Skin epidermis (tissue), 12 donors: ENCODE measurements at regions not wholly inside any gene's neighbourhood (a gene's known extent, or its start where the extent isn't known, plus 50 kb on each side); places are given as distances from the start of the nearest gene placed in this dataset.
A peak's percentile ranks its signal among the peaks of the same experiment; 100 is the strongest.

ENCODE experiments used
- H3K27ac ChIP-seq, 21 experiments: fragments of 200-600 bp; sonication (generic) in 11 of 21; one replicate each; pipeline ENCODE4 v1.5.0; 2020; ENCODE audit warnings: mild to moderate bottlenecking in 3 of 21, inconsistent platforms in 2 of 21, moderate library complexity in 2 of 21
- H3K4me3 ChIP-seq, 7 experiments: fragments of 200-600 bp; sonication (generic) in 2 of 7; one replicate each; pipeline ENCODE4 v1.5.0; 2020; ENCODE audit warnings: inconsistent platforms in 2 of 7, mild to moderate bottlenecking in 2 of 7, moderate library complexity in 1 of 7

GRCh38 chr1:82710091-82710490, 909.4 kb downstream of the ADGRL2 start:
- no peak overlapping the region for H3K27ac ChIP-seq
- no peak overlapping the region for H3K4me3 ChIP-seq

DNA sequence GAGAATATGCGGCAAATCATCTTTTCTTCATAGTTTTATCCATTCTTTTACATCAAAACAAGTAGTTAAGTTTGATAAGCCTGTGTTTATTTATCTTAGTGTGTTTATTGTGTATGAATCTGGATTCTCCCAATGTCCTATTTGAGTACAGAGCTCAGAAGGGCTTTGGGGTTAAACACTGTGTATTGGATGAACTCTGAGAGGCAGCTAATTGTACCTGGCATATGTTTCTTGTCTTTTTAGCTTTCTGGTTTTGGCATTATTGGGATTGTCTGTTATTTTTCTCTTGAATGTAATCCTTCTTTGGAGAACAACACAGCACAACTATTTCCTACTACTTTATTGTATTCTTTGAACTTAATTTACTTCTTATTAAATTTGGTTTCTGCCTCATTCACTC, 906.9 kb downstream of the ADGRL2 start:
- Histone ChIP-seq H3K27ac (no peak overlapping the region), H3K4me3 (no peak overlapping the region)

DNA sequence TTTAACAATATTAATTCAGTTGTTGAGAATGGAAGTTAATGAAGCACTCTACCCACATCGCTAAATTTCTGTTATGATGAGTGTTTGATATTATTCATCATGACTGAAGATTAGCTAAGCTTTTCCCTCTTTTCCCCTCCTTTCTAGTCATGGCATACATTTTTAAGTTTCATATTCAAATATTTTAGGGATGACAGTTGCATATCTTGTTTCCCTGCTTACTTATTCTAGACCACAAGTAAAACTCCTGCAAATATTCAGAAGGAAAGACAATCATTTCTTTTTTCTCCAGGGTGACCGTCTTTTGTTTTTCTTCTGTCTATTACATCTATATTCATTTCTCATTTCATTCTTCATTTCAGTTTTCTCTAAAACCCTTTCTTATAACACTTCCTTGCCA, 906.0 kb downstream of the ADGRL2 start:
- no peak overlapping the region for H3K4me3 ChIP-seq
- H3K27ac ChIP-seq, result no peak overlapping the region

GRCh38 chr1:82704966-82705365, 904.2 kb downstream of the ADGRL2 start:
- peak overlapping the region in 3 of 21 experiments; percentile 16 to 71 (median 33) for H3K27ac ChIP-seq
- H3K4me3 ChIP-seq, result no peak overlapping the region

GRCh38 chr1:82704393-82704792, 903.7 kb downstream of the ADGRL2 start:
- peak overlapping the region in 2 of 21 experiments; percentile 33 to 71 for H3K27ac ChIP-seq
- no peak overlapping the region for H3K4me3 ChIP-seq

- Histone ChIP-seq H3K4me3 (no peak overlapping the region), H3K27ac (no peak overlapping the region)
Measured at GRCh38 chr1:82703951-82704350, 903.2 kb downstream of the ADGRL2 start.

DNA sequence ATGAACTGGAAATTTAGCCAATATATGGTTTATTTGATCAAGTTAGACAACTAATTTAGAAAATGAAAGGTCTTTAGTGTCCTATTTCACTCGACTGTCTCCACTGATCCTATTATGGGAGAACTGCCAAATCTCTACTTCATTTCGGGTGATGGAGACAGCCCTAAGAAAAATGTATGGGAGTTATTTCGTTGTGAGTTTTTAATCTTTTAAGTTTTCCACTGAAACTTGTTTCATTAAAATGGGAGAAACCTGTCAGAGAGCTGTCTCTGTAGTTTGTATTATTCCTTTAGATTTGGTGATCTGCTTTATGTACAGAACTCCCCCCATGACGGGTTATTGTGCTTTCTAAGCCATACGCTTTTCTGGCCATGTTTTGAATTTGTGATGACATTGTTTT, 899.7 kb downstream of the ADGRL2 start:
- H3K27ac ChIP-seq, result no peak overlapping the region

GRCh38 chr1:82697965-82698364, 897.2 kb downstream of the ADGRL2 start:
- Histone ChIP-seq H3K4me3 (no peak overlapping the region), H3K27ac (no peak overlapping the region)

More for the DNA sequence above, 899.7 kb downstream of the ADGRL2 start:
- no peak overlapping the region for H3K4me3 ChIP-seq

DNA sequence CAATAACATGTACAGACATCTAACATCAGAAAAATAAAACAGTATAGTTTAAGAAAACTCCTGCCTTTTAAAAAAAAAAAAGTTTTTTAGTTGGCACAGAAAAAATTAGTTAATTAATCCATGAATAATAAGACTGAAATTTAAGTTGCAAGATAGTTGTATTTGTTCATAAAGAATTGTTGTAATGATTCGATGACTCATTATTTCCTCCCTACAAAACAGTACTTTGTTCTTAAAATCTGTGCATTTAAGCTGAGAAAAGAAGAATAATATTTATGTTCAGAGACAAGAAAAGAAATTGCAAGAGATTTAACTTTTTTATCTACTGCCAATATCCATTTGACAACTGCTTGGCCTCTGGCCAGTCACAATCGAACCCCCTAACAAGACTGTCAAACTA, 894.7 kb downstream of the ADGRL2 start:
- H3K27ac ChIP-seq, result no peak overlapping the region

DNA sequence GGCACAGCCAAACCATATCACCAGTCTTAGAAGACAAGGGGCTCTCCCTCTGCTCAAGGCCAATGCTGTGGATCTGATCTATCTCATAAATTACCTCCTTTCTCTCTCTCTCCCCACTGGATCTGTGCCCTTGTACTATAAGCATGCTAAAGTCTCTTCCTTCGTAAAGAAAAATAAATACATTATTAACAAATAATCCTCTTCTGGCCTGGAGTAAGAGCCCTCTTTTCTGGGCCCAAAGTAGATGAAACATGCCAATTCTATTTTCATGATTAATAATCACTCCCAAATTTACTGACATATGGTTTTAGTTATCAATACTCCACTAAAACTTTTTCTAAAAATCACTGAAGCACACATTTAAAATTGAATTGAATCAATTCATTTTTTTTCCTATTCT, 889.7 kb downstream of the ADGRL2 start:
- no peak overlapping the region for H3K27ac ChIP-seq
- H3K4me3 ChIP-seq, result no peak overlapping the region

More for the DNA sequence above, 894.7 kb downstream of the ADGRL2 start:
- H3K4me3 ChIP-seq, result no peak overlapping the region

GRCh38 chr1:82689217-82689616, 888.5 kb downstream of the ADGRL2 start:
- Histone ChIP-seq H3K27ac (no peak overlapping the region), H3K4me3 (no peak overlapping the region)

- no peak overlapping the region for H3K27ac ChIP-seq
Measured at GRCh38 chr1:82686774-82687173, 886.0 kb downstream of the ADGRL2 start.

GRCh38 chr1:82646888-82647287, 846.2 kb downstream of the ADGRL2 start:
- Histone ChIP-seq H3K27ac (no peak overlapping the region), H3K4me3 (no peak overlapping the region)

More at GRCh38 chr1:82686774-82687173, 886.0 kb downstream of the ADGRL2 start:
- H3K4me3 ChIP-seq, result no peak overlapping the region

DNA sequence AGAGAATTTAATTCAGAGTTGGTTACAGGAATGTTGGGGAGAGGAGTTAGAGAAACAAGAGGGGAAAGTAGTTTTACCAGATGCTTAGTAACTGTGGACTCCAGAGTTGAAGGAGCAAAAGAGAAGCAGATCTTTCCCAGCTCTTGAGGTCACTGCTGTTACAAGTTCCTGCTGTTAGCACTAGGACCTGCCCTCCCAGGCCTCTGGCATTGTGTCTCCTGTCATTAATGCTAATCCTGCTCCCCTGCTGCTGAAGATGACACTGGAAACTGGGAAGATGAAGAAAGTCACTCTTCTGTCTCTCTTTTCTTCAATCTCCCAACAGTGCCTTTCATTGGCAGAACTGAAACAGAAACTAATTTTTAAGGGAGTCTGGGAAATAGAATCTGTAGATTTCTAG, 845.6 kb downstream of the ADGRL2 start:
- Histone ChIP-seq H3K4me3 (no peak overlapping the region), H3K27ac (no peak overlapping the region)

- Histone ChIP-seq H3K27ac (no peak overlapping the region), H3K4me3 (no peak overlapping the region)
Measured at GRCh38 chr1:82644186-82644915, 843.6 kb downstream of the ADGRL2 start.

DNA sequence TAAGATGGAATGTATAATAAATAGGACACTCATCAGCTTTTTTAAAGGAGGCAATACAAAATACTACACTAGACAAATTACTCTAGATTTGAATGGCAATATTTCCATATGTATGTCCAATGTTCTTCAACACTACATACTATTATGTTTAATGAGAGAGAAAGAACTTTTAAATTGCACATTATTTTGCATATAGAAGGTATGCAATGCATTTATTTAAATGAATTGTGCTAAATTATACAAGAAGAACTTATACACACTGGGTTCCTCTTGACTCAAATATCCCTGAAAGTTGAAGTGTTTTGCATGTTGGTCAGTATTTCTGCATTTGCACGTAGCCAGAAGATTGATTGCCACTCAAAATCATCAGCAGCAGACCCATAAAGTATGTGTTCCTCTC, 839.6 kb downstream of the ADGRL2 start:
- Histone ChIP-seq H3K4me3 (no peak overlapping the region), H3K27ac (no peak overlapping the region)

GRCh38 chr1:82634266-82634665, 833.5 kb downstream of the ADGRL2 start:
- Histone ChIP-seq H3K4me3 (no peak overlapping the region), H3K27ac (no peak overlapping the region)

- H3K4me3 ChIP-seq, result no peak overlapping the region
Measured at GRCh38 chr1:82632155-82632554, 831.4 kb downstream of the ADGRL2 start.

GRCh38 chr1:82628887-82629286, 828.2 kb downstream of the ADGRL2 start:
- Histone ChIP-seq H3K4me3 (no peak overlapping the region), H3K27ac (no peak overlapping the region)

More at GRCh38 chr1:82632155-82632554, 831.4 kb downstream of the ADGRL2 start:
- H3K27ac ChIP-seq, result no peak overlapping the region

- H3K27ac ChIP-seq, result no peak overlapping the region
- H3K4me3 ChIP-seq, result no peak overlapping the region
Measured at GRCh38 chr1:82625537-82625936, 824.8 kb downstream of the ADGRL2 start.

DNA sequence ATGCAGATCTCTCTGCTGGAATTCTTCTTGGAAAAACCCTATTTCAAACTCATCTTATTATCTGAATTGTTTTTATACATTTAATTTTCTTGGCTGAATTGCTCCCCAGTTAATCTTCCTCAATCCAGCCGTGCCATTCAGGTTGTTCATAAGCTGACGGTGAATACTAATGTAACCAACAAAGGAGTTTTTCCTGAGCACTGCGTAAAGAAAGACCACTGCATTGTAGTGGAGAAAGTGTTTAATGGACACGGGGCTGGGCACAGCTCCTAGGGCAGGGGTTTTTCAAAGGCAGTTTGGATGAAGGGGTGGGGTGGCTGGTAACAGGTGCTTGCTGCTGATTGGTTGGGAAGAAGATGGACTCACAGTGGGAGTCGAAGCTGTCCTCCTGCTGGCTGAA, 820.3 kb downstream of the ADGRL2 start:
- no peak overlapping the region for H3K4me3 ChIP-seq
- H3K27ac ChIP-seq, result no peak overlapping the region

- no peak overlapping the region for H3K4me3 ChIP-seq
- H3K27ac ChIP-seq, result no peak overlapping the region
Measured at GRCh38 chr1:82614090-82614489, 813.4 kb downstream of the ADGRL2 start.
